Vagina (tissue), 2 donors: ENCODE measurements at regions not wholly inside any gene's neighbourhood (a gene's known extent, or its start where the extent isn't known, plus 50 kb on each side); places are given as distances from the start of the nearest gene placed in this dataset.

ENCODE experiments used
- DNase-seq, 2 donors: peaks; one replicate each; pipeline ENCODE4 v3.0.0-alpha.2; 2017; ENCODE audit errors: extremely low spot score in 2 of 2
- H3K27ac ChIP-seq: fragments of 200-600 bp; sonication (generic); one replicate; pipeline ENCODE4 v1.5.1; 2019
- H3K27me3 ChIP-seq: fragments of 200-600 bp; sonication (generic); one replicate; pipeline ENCODE4 v1.5.1; 2019
- H3K36me3 ChIP-seq, 2 donors: fragments of 200-600 bp; sonication (generic); one replicate each; pipeline ENCODE4 v1.5.1; 2017 to 2019
- H3K4me1 ChIP-seq: fragments of 200-600 bp; sonication (generic); one replicate; pipeline ENCODE4 v1.5.1; 2019
- H3K4me3 ChIP-seq, 2 donors: fragments of 200-600 bp; sonication (generic); 1 replicate in 1 of 2; 2 replicates in 1 of 2; pipeline ENCODE4 v1.5.1; 2016 to 2019
- H3K9me3 ChIP-seq: fragments of 200-600 bp; sonication (generic); one replicate; pipeline ENCODE4 v1.5.1; 2019
- POLR2A ChIP-seq, 2 donors: fragments of 450-650 bp; IDR thresholded peaks; one replicate each; pipeline ENCODE4 v1.6.1; 2017; ENCODE audit warnings: antibody characterized with exemption in 2 of 2, mild to moderate bottlenecking in 2 of 2, moderate library complexity in 2 of 2
- POLR2AphosphoS5 ChIP-seq, 2 donors: sonication (generic); formaldehyde crosslinking; IDR thresholded peaks; one replicate each; pipeline ENCODE4 v1.9.0; 2017; ENCODE audit warnings: antibody characterized with exemption in 2 of 2, mild to moderate bottlenecking in 2 of 2, low read depth in 1 of 2; ENCODE audit not compliant: insufficient read depth in 1 of 2
- intact Hi-C: fragments of 100-400 bp; cut with DNase I; formaldehyde crosslinking; loops from one replicate; pipeline ENCODE4 v1.15.1; 2023
- TF ChIP-seq, protein P1 (sequence below), 3 experiments: fragments of 450-650 bp in 2 of 3; fragments of 200-600 bp in 1 of 3; sonication (generic) in 1 of 3; IDR thresholded peaks; one replicate each; pipeline ENCODE4 v1.5.1; 2017 to 2019; ENCODE audit warnings: antibody characterized with exemption in 3 of 3, mild to moderate bottlenecking in 2 of 3, moderate library complexity in 2 of 3

DNA sequence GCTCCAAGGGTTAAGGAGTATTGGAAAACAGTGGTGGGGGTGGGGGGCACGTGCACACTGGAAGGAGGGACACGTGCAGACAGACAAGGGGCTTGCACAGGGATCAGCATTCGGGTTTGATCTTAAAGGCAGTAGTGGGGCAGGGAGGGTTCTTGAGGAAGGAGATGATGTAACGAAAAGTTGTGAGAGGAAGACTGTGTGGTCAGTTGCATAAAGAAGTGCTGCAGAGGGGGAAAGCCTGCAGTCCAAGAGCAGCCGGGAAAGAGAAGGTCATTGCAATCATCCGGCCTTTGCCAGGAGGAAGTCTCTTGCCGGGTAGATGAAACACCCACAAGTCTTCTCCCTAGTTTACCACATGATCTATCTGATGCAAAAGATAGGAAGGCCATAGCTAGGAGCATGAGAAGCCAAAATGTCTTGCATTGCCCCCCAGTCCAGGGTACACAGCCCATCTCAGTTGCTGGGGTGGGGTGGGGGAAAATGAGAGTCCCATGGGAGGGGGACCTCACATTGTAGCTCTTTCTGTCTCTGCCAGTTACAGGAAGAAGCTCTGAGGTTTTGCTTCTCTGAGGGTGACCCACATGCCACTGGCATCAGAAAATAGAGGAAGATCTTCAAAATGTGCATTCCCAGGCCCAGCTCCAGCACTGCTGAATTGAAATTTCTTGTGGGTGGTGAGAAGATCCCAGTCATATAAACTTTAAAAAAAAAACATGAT, 202.5 kb upstream of the RAB4A start:
- no peaks in the 10 kb centered on the region for H3K36me3 ChIP-seq
- H3K9me3 ChIP-seq = no peaks in the 10 kb centered on the region
- no peak for DNase-seq
- H3K4me3 ChIP-seq = no peak overlapping the region
- H3K27ac ChIP-seq = no peak overlapping the region
- TF ChIP-seq POLR2A (IDR thresholded peaks at IDR 0.05) (no peak), POLR2AphosphoS5 (IDR thresholded peaks at IDR 0.05; ENCODE audit: insufficient read depth in 1 of 2, low read depth in 1 of 2) (no peak)
- TF ChIP-seq, protein P1, sequence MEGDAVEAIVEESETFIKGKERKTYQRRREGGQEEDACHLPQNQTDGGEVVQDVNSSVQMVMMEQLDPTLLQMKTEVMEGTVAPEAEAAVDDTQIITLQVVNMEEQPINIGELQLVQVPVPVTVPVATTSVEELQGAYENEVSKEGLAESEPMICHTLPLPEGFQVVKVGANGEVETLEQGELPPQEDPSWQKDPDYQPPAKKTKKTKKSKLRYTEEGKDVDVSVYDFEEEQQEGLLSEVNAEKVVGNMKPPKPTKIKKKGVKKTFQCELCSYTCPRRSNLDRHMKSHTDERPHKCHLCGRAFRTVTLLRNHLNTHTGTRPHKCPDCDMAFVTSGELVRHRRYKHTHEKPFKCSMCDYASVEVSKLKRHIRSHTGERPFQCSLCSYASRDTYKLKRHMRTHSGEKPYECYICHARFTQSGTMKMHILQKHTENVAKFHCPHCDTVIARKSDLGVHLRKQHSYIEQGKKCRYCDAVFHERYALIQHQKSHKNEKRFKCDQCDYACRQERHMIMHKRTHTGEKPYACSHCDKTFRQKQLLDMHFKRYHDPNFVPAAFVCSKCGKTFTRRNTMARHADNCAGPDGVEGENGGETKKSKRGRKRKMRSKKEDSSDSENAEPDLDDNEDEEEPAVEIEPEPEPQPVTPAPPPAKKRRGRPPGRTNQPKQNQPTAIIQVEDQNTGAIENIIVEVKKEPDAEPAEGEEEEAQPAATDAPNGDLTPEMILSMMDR (IDR thresholded peaks at IDR 0.05) = no peak
- intact Hi-C loops = no loop called here
- peaks cover 33% of the 10 kb centered on the region for H3K4me1 ChIP-seq
- no peaks in the 10 kb centered on the region for H3K27me3 ChIP-seq

DNA sequence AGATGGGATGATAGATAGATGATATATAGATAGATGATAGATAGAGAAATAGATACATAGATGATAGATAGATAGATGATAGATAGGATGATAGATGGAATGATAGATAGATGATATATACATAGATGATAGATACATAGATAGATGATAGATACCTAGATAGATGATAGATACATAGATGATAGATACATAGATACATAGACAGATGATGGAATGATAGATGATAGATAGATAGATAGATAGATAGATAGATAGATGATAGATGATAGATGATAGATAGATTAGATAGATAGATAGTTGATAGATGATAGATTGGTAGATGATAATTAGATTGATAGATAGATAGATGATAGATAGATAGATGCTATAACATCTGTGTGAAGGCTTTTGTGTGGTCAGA, 201.7 kb upstream of the RAB4A start:
- H3K27me3 ChIP-seq = no peaks in the 10 kb centered on the region
- no peaks in the 10 kb centered on the region for H3K36me3 ChIP-seq
- no peaks in the 10 kb centered on the region for H3K9me3 ChIP-seq
- TF ChIP-seq POLR2AphosphoS5 (IDR thresholded peaks at IDR 0.05; ENCODE audit: insufficient read depth in 1 of 2, low read depth in 1 of 2) (no peak), POLR2A (IDR thresholded peaks at IDR 0.05) (no peak)
- TF ChIP-seq, protein P1 (IDR thresholded peaks at IDR 0.05) = no peak
- peaks cover 33% of the 10 kb centered on the region for H3K4me1 ChIP-seq
- DNase-seq = no peak
- H3K4me3 ChIP-seq = no peak overlapping the region
- no peak overlapping the region for H3K27ac ChIP-seq
- intact Hi-C loops = no loop called here

DNA sequence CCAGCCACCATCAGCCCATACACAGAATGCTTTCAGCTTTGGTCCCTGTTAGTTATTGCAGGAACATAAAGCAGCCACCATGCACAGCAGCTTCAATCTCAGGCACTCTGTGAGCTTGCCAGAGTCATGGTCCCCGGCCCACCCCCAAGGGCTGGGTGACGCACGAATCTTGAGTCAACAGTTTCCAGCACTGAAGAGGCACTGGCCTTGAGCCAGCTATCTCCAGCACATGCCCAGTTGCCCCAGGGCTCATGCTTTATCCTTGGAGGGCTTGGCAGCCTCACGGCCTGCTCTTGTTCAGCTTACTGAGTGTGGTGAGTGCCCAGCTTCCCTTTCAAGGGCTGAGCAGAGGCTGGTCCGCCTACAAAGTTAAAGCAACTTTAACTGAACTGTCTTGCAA, 200.7 kb upstream of the RAB4A start:
- Histone ChIP-seq H3K27ac (no peak overlapping the region), H3K9me3 (no peaks in the 10 kb centered on the region), H3K4me3 (no peak overlapping the region), H3K4me1 (peaks cover 33% of the 10 kb centered on the region), H3K36me3 (no peaks in the 10 kb centered on the region), H3K27me3 (no peaks in the 10 kb centered on the region)
- TF ChIP-seq, protein P1 (IDR thresholded peaks at IDR 0.05) = no peak
- TF ChIP-seq POLR2AphosphoS5 (IDR thresholded peaks at IDR 0.05; ENCODE audit: insufficient read depth in 1 of 2, low read depth in 1 of 2) = peak in 1 of 2 donors; percentile 43
- peak; percentile 82 to 85 for DNase-seq
- intact Hi-C loops = no loop called here

DNA sequence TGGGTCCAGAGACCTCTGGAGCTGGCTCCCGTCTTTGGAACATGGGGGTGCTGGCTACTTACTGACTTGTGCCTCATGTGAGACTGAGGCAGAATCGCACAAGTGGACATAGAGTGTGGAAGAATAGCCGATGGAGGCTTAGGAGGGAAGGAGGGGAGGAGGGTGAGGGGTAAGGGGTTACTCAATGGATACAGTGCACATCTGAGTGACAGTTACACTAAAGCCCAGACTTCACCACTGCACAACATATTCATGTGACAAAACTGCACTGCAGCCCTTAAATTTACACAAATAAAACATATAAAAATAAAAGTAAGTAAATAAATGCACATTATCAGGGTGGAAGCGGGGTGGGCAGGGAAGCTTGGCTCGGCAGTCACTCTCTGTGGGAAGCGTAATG, 197.7 kb upstream of the RAB4A start:
- intact Hi-C loops = no loop called here
- no peak for TF ChIP-seq POLR2A (IDR thresholded peaks at IDR 0.05)
- TF ChIP-seq, protein P1 (IDR thresholded peaks at IDR 0.05) = no peak
- no peak for TF ChIP-seq POLR2AphosphoS5 (IDR thresholded peaks at IDR 0.05; ENCODE audit: insufficient read depth in 1 of 2, low read depth in 1 of 2)
- H3K9me3 ChIP-seq = no peaks in the 10 kb centered on the region
- no peak overlapping the region for H3K4me3 ChIP-seq
- no peak overlapping the region for H3K27ac ChIP-seq
- peak in 1 of 2 donors; percentile 52 for DNase-seq
- H3K27me3 ChIP-seq = no peaks in the 10 kb centered on the region
- peaks cover 23% of the 10 kb centered on the region for H3K4me1 ChIP-seq
- H3K36me3 ChIP-seq = no peaks in the 10 kb centered on the region

DNA sequence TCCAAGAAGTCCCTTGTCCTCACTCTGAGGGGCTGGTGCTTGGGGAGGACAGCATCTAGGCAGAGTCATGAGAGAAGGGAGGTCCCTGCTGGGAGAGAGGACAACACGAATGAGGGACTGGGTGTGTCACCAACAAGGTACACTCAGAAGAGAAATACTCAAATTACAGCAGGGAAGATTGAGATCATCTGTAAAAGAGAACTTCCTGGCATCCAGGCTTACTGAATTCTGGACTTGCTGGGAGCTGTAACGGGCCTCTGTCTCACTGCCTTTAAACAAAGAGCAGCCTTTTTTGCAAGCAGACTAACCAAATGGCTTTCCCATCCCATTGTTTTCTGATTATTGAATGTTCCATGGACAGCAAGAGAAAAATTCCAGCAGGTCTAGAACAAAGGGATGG, 195.7 kb upstream of the RAB4A start:
- H3K4me3 ChIP-seq = no peak overlapping the region
- no peaks in the 10 kb centered on the region for H3K27me3 ChIP-seq
- H3K27ac ChIP-seq = no peak overlapping the region
- no peak for DNase-seq
- no peaks in the 10 kb centered on the region for H3K9me3 ChIP-seq
- H3K4me1 ChIP-seq = peaks cover 13% of the 10 kb centered on the region
- no peaks in the 10 kb centered on the region for H3K36me3 ChIP-seq
- no peak for TF ChIP-seq POLR2A (IDR thresholded peaks at IDR 0.05)
- TF ChIP-seq, protein P1 (IDR thresholded peaks at IDR 0.05) = no peak
- TF ChIP-seq POLR2AphosphoS5 (IDR thresholded peaks at IDR 0.05; ENCODE audit: insufficient read depth in 1 of 2, low read depth in 1 of 2) = no peak
- intact Hi-C loops = no loop called here
